ENCODE measurements at regions not wholly inside any gene's neighbourhood (a gene's known extent, or its start where the extent isn't known, plus 50 kb on each side); places are given as distances from the start of the nearest gene placed in this dataset.

DNA sequence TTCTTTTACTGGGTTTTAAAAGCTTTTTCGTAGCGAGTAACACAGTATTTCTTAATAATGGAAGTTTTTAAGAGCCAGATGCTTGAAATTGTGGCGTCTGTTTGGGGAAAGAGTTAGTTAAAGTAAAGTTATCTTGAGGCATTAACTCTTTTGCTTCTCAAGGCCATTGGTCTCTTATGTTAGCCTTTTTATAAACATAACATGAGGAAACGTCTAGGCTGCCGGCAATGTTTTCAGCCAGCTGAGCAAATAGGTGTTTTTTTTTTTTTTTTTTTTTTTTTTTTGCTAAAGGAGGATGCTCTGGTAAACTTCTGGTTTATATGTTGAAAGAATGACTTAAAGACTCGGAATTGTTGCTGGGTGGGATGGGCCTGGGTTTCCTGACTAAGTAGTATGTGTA is 51.1 kb upstream of the RBMX start:
- TF ChIP-seq FOXK2 (IDR thresholded peaks at IDR 0.05) (no peak), FOXM1 (IDR thresholded peaks at IDR 0.05; ENCODE audit: borderline replicate concordance) (no peak), ZNF384 (IDR thresholded peaks at IDR 0.05) (no peak), LEF1 (IDR thresholded peaks at IDR 0.05; ENCODE audit: borderline replicate concordance) (no peak), CTBP1 (IDR thresholded peaks at IDR 0.05; ENCODE audit: borderline replicate concordance) (no peak), SUZ12 (IDR thresholded peaks at IDR 0.05) (no peak), ARNT (IDR thresholded peaks at IDR 0.05) (no peak), L3MBTL2 (conservative IDR thresholded peaks at IDR 0.05) (no peak), ELF4 (IDR thresholded peaks at IDR 0.05) (no peak), TARDBP (IDR thresholded peaks at IDR 0.05) (no peak), HDGF (IDR thresholded peaks at IDR 0.05; ENCODE audit: borderline replicate concordance) (no peak), FOXA1 (IDR thresholded peaks at IDR 0.05) (no peak), SP1 (IDR thresholded peaks at IDR 0.05) (no peak), NFRKB (IDR thresholded peaks at IDR 0.05) (no peak), BHLHE40 (IDR thresholded peaks at IDR 0.05; ENCODE audit: borderline replicate concordance) (no peak)
- TF ChIP-seq, protein P1, sequence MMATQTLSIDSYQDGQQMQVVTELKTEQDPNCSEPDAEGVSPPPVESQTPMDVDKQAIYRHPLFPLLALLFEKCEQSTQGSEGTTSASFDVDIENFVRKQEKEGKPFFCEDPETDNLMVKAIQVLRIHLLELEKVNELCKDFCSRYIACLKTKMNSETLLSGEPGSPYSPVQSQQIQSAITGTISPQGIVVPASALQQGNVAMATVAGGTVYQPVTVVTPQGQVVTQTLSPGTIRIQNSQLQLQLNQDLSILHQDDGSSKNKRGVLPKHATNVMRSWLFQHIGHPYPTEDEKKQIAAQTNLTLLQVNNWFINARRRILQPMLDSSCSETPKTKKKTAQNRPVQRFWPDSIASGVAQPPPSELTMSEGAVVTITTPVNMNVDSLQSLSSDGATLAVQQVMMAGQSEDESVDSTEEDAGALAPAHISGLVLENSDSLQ (IDR thresholded peaks at IDR 0.05): no peak
- DNase-seq (ENCODE audit: extremely low spot score): no peak
- ChIA-PET POLR2A (no interaction called here), CTCF (no interaction called here)

Measured in HEK293T (cell line).